Stimulated activated CD4-positive, alpha-beta T cell treated with anti-CD3 and anti-CD28 coated beads, Interleukin-4, amount 100 ng/mL, for 4 hours (primary cell): ENCODE measurements at regions not wholly inside any gene's neighbourhood (a gene's known extent, or its start where the extent isn't known, plus 50 kb on each side); places are given as distances from the start of the nearest gene placed in this dataset.

Experiments used
- DNase-seq, 2 experiments: peaks; one replicate each; pipeline ENCODE4 v3.0.0-alpha.2; 2020

GRCh38 chr9:32248189-32248712, 136.2 kb upstream of the ACO1 start:
- DNase-seq, result no peak

- DNase-seq, result no peak
Measured at GRCh38 chr9:32251539-32251938, 132.9 kb upstream of the ACO1 start.

GRCh38 chr9:32253731-32254130, 130.7 kb upstream of the ACO1 start:
- DNase-seq, result no peak

- DNase-seq, result no peak
Measured at GRCh38 chr9:32255026-32255425, 129.4 kb upstream of the ACO1 start.

- DNase-seq, result no peak
Measured at GRCh38 chr9:32258482-32258881, 126.0 kb upstream of the ACO1 start.

GRCh38 chr9:32260151-32260862, 124.1 kb upstream of the ACO1 start:
- DNase-seq, result no peak

GRCh38 chr9:32264170-32264864, 120.1 kb upstream of the ACO1 start:
- no peak for DNase-seq

- DNase-seq, result no peak
Measured at GRCh38 chr9:32265037-32265436, 119.4 kb upstream of the ACO1 start.

GRCh38 chr9:32278991-32279390, 105.5 kb upstream of the ACO1 start:
- DNase-seq, result no peak

GRCh38 chr9:32289756-32290155, 94.7 kb upstream of the ACO1 start:
- no peak for DNase-seq

GRCh38 chr9:32291370-32291769, 93.1 kb upstream of the ACO1 start:
- no peak for DNase-seq

- no peak for DNase-seq
Measured at GRCh38 chr9:32292611-32293010, 91.8 kb upstream of the ACO1 start.

GRCh38 chr9:32293091-32293490, 91.4 kb upstream of the ACO1 start:
- DNase-seq, result no peak

- no peak for DNase-seq
Measured at GRCh38 chr9:32294106-32294505, 90.3 kb upstream of the ACO1 start.

- DNase-seq, result no peak
Measured at GRCh38 chr9:32300373-32300772, 84.1 kb upstream of the ACO1 start.

GRCh38 chr9:32304495-32304894, 79.9 kb upstream of the ACO1 start:
- DNase-seq, result no peak

- no peak for DNase-seq
Measured at GRCh38 chr9:32306006-32306405, 78.4 kb upstream of the ACO1 start.

GRCh38 chr9:32319312-32319929, 65.0 kb upstream of the ACO1 start:
- no peak for DNase-seq

GRCh38 chr9:32322622-32323021, 61.8 kb upstream of the ACO1 start:
- DNase-seq, result no peak

- DNase-seq, result no peak
Measured at GRCh38 chr9:32326146-32326545, 58.3 kb upstream of the ACO1 start.

- no peak for DNase-seq
Measured at GRCh38 chr9:32331240-32331639, 53.2 kb upstream of the ACO1 start.

GRCh38 chr9:32334112-32334511, 50.3 kb upstream of the ACO1 start:
- no peak for DNase-seq
